Endothelial cell of umbilical vein (primary cell): ENCODE measurements at regions not wholly inside any gene's neighbourhood (a gene's known extent, or its start where the extent isn't known, plus 50 kb on each side); places are given as distances from the start of the nearest gene placed in this dataset.

Experiments used
- BruUV-seq: library from RNA; stranded (reverse); fragments of 400-500 nt; replicated peaks from 2 replicates; lab custom pipeline; 2021; lab: Mats Ljungman, UMichigan
- CTCF ChIA-PET: fragments of 300-600, 350-600 bp; sonication (Branson Sonifier 250); formaldehyde crosslinking; loops from one replicate; lab custom pipeline; 2021; ENCODE audit warnings: antibody characterized with exemption, inconsistent platforms; lab: Charles Lee
- POLR2A ChIA-PET: fragments of 300-600, 350-600 bp; sonication (Branson Sonifier 250); formaldehyde crosslinking; loops from one replicate; lab custom pipeline; 2021; ENCODE audit warnings: antibody characterized with exemption, inconsistent platforms; lab: Charles Lee
- DNase-seq: peaks from one replicate; pipeline ENCODE4 v3.0.0-alpha.2; 2011; ENCODE audit warnings: low read depth, low spot score
- FAIRE-seq: peaks from 2 replicates; lab custom pipeline; 2011; peaks lifted over from hg19 to GRCh38; lab: Jason Lieb, UNC
- H2AFZ ChIP-seq: 2 replicates; pipeline ENCODE4 v1.6.0; 2012; ENCODE audit warnings: low read depth, low read length, control low read depth, inconsistent platforms
- H3K27ac ChIP-seq: 2 replicates; pipeline ENCODE4 v1.5.1; 2011; ENCODE audit warnings: low read depth, mild to moderate bottlenecking, control low read depth, low read length, moderate library complexity; ENCODE audit not compliant: insufficient read depth
- H3K27me3 ChIP-seq, 2 experiments: 2 replicates each; pipeline versions ENCODE4 v1.6.0 to v1.6.1; 2011; ENCODE audit warnings: low read length in 2 of 2, mixed read lengths in 1 of 2; ENCODE audit not compliant: control insufficient read depth in 2 of 2, insufficient read depth in 2 of 2
- H3K36me3 ChIP-seq, 2 experiments: 2 replicates in 1 of 2; 3 replicates in 1 of 2; pipeline ENCODE4 v1.5.1; 2011; ENCODE audit warnings: low read length in 2 of 2, mild to moderate bottlenecking in 1 of 2, moderate library complexity in 1 of 2; ENCODE audit not compliant: control insufficient read depth in 2 of 2, insufficient read depth in 2 of 2; ENCODE audit errors: extremely low read depth in 1 of 2
- H3K4me1 ChIP-seq: 3 replicates; pipeline ENCODE4 v1.5.1; 2011; ENCODE audit warnings: mild to moderate bottlenecking, low read length; ENCODE audit not compliant: control insufficient read depth, insufficient read depth; ENCODE audit errors: extremely low read depth
- H3K4me2 ChIP-seq: 2 replicates; pipeline ENCODE4 v1.6.1; 2011; ENCODE audit warnings: low read length, control low read depth, mixed read lengths; ENCODE audit not compliant: insufficient read depth
- H3K4me3 ChIP-seq, 3 experiments: fragments of 200-600 bp in 1 of 3; sonication (generic), shearing (Covaris generic) in 1 of 3; replicated peaks in 1 of 3; 2 replicates each; pipeline ENCODE4 v1.5.1; 2011 to 2016; ENCODE audit warnings: control low read depth in 3 of 3, low read length in 3 of 3, mild to moderate bottlenecking in 2 of 3, inconsistent platforms in 1 of 3, low read depth in 1 of 3, moderate library complexity in 1 of 3; ENCODE audit not compliant: insufficient read depth in 1 of 3
- H3K79me2 ChIP-seq: 2 replicates; pipeline ENCODE4 v1.6.0; 2012; ENCODE audit warnings: low read length, inconsistent platforms; ENCODE audit not compliant: control insufficient read depth, insufficient read depth
- H3K9ac ChIP-seq: replicated peaks from 2 replicates; pipeline ENCODE3; 2011; ENCODE audit warnings: low read length, control low read depth; ENCODE audit not compliant: insufficient read depth; ENCODE audit errors: extremely low read depth
- H3K9me1 ChIP-seq: replicated peaks from 3 replicates; pipeline ENCODE4 v1.6.0; 2011; ENCODE audit warnings: mild to moderate bottlenecking, low read length; ENCODE audit not compliant: control insufficient read depth, insufficient read depth; ENCODE audit errors: extremely low read depth
- H3K9me3 ChIP-seq: replicated peaks from 2 replicates; pipeline ENCODE4 v1.5.1; 2012; ENCODE audit warnings: low read length, inconsistent platforms; ENCODE audit not compliant: control insufficient read depth, insufficient read depth
- H4K20me1 ChIP-seq: replicated peaks from 2 replicates; pipeline ENCODE3; 2011; ENCODE audit warnings: mild to moderate bottlenecking, low read length; ENCODE audit not compliant: control insufficient read depth, insufficient read depth; ENCODE audit errors: extremely low read depth
- CTCF ChIP-seq, 2 donors: IDR thresholded peaks; 1 replicate in 1 of 2; 2 replicates in 1 of 2; pipeline ENCODE4 v1.5.1; 2011; ENCODE audit warnings: low read length in 2 of 2, mild to moderate bottlenecking in 2 of 2, moderate library complexity in 2 of 2, control low read depth in 1 of 2, inconsistent platforms in 1 of 2, low read depth in 1 of 2; ENCODE audit not compliant: insufficient read depth in 1 of 2; ENCODE audit errors: extremely low read depth in 1 of 2
- EZH2 ChIP-seq: IDR thresholded peaks from 2 replicates; pipeline ENCODE4 v1.6.1; 2012; ENCODE audit warnings: borderline replicate concordance, low read depth, mild to moderate bottlenecking, moderate library complexity, low read length, inconsistent platforms; ENCODE audit not compliant: severe bottlenecking
- FOS ChIP-seq: IDR thresholded peaks from 2 replicates; pipeline ENCODE4 v1.6.1; 2011; ENCODE audit warnings: mild to moderate bottlenecking, low read length, moderate library complexity, borderline replicate concordance; ENCODE audit not compliant: insufficient read depth
- GATA2 ChIP-seq: IDR thresholded peaks from 2 replicates; pipeline ENCODE4 v1.7.0; 2011; ENCODE audit warnings: low read depth, mild to moderate bottlenecking, moderate library complexity, mixed read lengths, low read length; ENCODE audit not compliant: insufficient read length, insufficient read depth
- JUN ChIP-seq: IDR thresholded peaks from 2 replicates; pipeline ENCODE4 v1.6.1; 2011; ENCODE audit warnings: borderline replicate concordance, low read depth; ENCODE audit not compliant: insufficient read length, insufficient read depth
- MAX ChIP-seq: IDR thresholded peaks from 2 replicates; pipeline ENCODE4 v1.6.1; 2011; ENCODE audit not compliant: insufficient read depth, insufficient read length
- MYC ChIP-seq: IDR thresholded peaks from one replicate; pipeline ENCODE4 v1.6.1; 2011; ENCODE audit warnings: mild to moderate bottlenecking, low read depth, low read length
- POLR2A ChIP-seq: IDR thresholded peaks from 2 replicates; pipeline ENCODE4 v1.6.1; 2012; ENCODE audit warnings: low read depth, mild to moderate bottlenecking, control low read depth, low read length
- POLR2AphosphoS5 ChIP-seq: IDR thresholded peaks from 2 replicates; pipeline ENCODE4 v1.6.1; 2012; ENCODE audit warnings: low read depth, mild to moderate bottlenecking, control low read depth, low read length, moderate library complexity; ENCODE audit not compliant: insufficient read depth
- dilution Hi-C: fragments of 300-500 bp; cut with MboI; formaldehyde crosslinking; loops from one replicate; pipeline ENCODE4 v1.15.0; 2019; ENCODE audit warnings: low sequenced_read_pairs; ENCODE audit not compliant: extremely low pct_ligation_motif_present
- intact Hi-C: fragments of 100-400 bp; cut with micrococcal nuclease; formaldehyde crosslinking; loops from one replicate; pipeline ENCODE4 v1.10.0; 2022

GRCh38 chr2:221270806-221271205, 301.3 kb downstream of the EPHA4 start:
- H3K9me3 ChIP-seq: no peaks in the 10 kb centered on the region
- intact Hi-C loops: no loop called here
- CTCF ChIA-PET: no interaction called here
- no peaks in the 10 kb centered on the region for H4K20me1 ChIP-seq
- POLR2A ChIA-PET: no interaction called here
- H3K4me1 ChIP-seq: no peaks in the 10 kb centered on the region
- no peaks in the 10 kb centered on the region for H3K36me3 ChIP-seq
- TF ChIP-seq JUN (no peak), CTCF (IDR thresholded peaks at IDR 0.05; ENCODE audit: extremely low read depth in 1 of 2, insufficient read depth in 1 of 2, low read depth in 1 of 2, low read length in 2 of 2) (no peak), POLR2A (no peak), EZH2 (no peak), GATA2 (no peak), POLR2AphosphoS5 (no peak), FOS (no peak), MYC (no peak), MAX (no peak)
- no peaks in the 10 kb centered on the region for H3K9me1 ChIP-seq
- no peak overlapping the region for H3K4me3 ChIP-seq
- BruUV-seq: no TSS peak
- dilution Hi-C loops: no loop called here
- H3K27me3 ChIP-seq: peaks cover 0 to 3% of the 10 kb centered on the region in 2 experiments
- no peak overlapping the region for H3K4me2 ChIP-seq
- DNase-seq: no peak
- H3K27ac ChIP-seq: no peak overlapping the region
- no peak for FAIRE-seq
- no peaks in the 10 kb centered on the region for H3K79me2 ChIP-seq
- H3K9ac ChIP-seq: no peak overlapping the region
- H2AFZ ChIP-seq: no peak overlapping the region
